ENCODE measurements at regions not wholly inside any gene's neighbourhood (a gene's known extent, or its start where the extent isn't known, plus 50 kb on each side); places are given as distances from the start of the nearest gene placed in this dataset.

GRCh38 chr3:144200466-144200865 is 228.8 kb downstream of the DIPK2A start:
- no peak for DNase-seq (ENCODE audit: extremely low spot score)
- TF ChIP-seq CTCF (IDR thresholded peaks at IDR 0.05; ENCODE audit: control extremely low read depth, extremely low read depth, low read depth, missing control alignments) = no peak
- ChIA-PET POLR2A (no interaction called here), CTCF (interaction anchor here (1.2 to 1.5 kb wide), 2 partner anchors 24 to 213 kb away, joined by 3 read pairs; no protein-coding TSS in a partner anchor)

GRCh38 chr3:144221761-144222160 is 250.1 kb downstream of the DIPK2A start:
- ChIA-PET POLR2A (no interaction called here), CTCF (interaction anchor here (1.2 to 1.4 kb wide), 2 partner anchors 22 to 296 kb away, joined by 4 read pairs; no protein-coding TSS in a partner anchor)
- no peak for TF ChIP-seq CTCF (IDR thresholded peaks at IDR 0.05; ENCODE audit: control extremely low read depth, extremely low read depth, low read depth, missing control alignments)
- DNase-seq (ENCODE audit: extremely low spot score) = no peak

GRCh38 chr3:144229330-144229729 is 257.7 kb downstream of the DIPK2A start:
- no peak for DNase-seq (ENCODE audit: extremely low spot score)
- POLR2A ChIA-PET = no interaction called here
- CTCF ChIA-PET = no interaction called here
- TF ChIP-seq CTCF (IDR thresholded peaks at IDR 0.05; ENCODE audit: control extremely low read depth, extremely low read depth, low read depth, missing control alignments) = no peak

GRCh38 chr3:144229953-144230352 is 258.3 kb downstream of the DIPK2A start:
- no peak for DNase-seq (ENCODE audit: extremely low spot score)
- CTCF ChIA-PET = no interaction called here
- POLR2A ChIA-PET = no interaction called here

GRCh38 chr3:144235489-144235888 is 263.9 kb downstream of the DIPK2A start:
- CTCF ChIA-PET = interaction anchor here (1.4 kb wide), 1 partner anchor 9 kb away, joined by 4 read pairs; no protein-coding TSS in a partner anchor
- no peak for DNase-seq (ENCODE audit: extremely low spot score)
- POLR2A ChIA-PET = no interaction called here
- no peak for TF ChIP-seq CTCF (IDR thresholded peaks at IDR 0.05; ENCODE audit: control extremely low read depth, extremely low read depth, low read depth, missing control alignments)

More at GRCh38 chr3:144229953-144230352, 258.3 kb downstream of the DIPK2A start:
- TF ChIP-seq CTCF (IDR thresholded peaks at IDR 0.05; ENCODE audit: control extremely low read depth, extremely low read depth, low read depth, missing control alignments) = no peak

- POLR2A ChIA-PET = no interaction called here
- CTCF ChIA-PET = interaction anchor here (0.6 to 1.2 kb wide), 3 partner anchors 16 to 262 kb away, joined by 3 read pairs; no protein-coding TSS in a partner anchor
- no peak for TF ChIP-seq CTCF (IDR thresholded peaks at IDR 0.05; ENCODE audit: control extremely low read depth, extremely low read depth, low read depth, missing control alignments)
- DNase-seq (ENCODE audit: extremely low spot score) = no peak
These were observed 265.7 kb downstream of the DIPK2A start for GRCh38 chr3:144237351-144237750.

GRCh38 chr3:144241404-144241803 is 269.8 kb downstream of the DIPK2A start:
- ChIA-PET CTCF (no interaction called here), POLR2A (no interaction called here)
- TF ChIP-seq CTCF (IDR thresholded peaks at IDR 0.05; ENCODE audit: control extremely low read depth, extremely low read depth, low read depth, missing control alignments) = no peak
- DNase-seq (ENCODE audit: extremely low spot score) = no peak

All from GM10248 (cell line).